ENCODE measurements at regions not wholly inside any gene's neighbourhood (a gene's known extent, or its start where the extent isn't known, plus 50 kb on each side); places are given as distances from the start of the nearest gene placed in this dataset.

GRCh38 chr10:125392609-125393008 lies 232.2 kb upstream of the CTBP2 start:
- TF ChIP-seq CTCF (IDR thresholded peaks at IDR 0.05) (no peak), POLR2A (IDR thresholded peaks at IDR 0.05) (no peak)

Measured in right lobe of liver (tissue), 4 donors.